ENCODE measurements at regions not wholly inside any gene's neighbourhood (a gene's known extent, or its start where the extent isn't known, plus 50 kb on each side); places are given as distances from the start of the nearest gene placed in this dataset.

DNA sequence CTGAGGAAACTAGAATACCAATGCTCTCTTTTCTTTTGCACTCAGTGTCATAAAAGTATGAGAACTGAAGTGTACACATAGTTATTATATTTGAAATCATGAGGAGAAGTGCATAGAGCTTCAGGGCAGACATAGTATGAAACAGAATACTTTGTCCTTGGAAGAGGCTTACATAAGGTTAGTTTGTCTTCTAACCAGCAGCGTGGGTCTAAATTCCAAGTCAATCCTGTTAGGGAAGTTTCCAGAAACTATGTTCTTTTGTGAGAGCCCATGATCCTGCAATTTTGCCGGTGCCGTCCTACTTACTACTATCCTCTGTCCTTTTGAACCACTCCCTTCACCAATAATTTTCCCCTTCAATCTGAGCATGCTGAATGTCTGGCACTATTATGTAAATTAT lies 156.2 kb downstream of the PABPC4L start:
- CTCF ChIA-PET: no interaction called here
- no peak overlapping the region for H3K4me3 ChIP-seq (ENCODE audit: low read depth, low read length)
- no peaks in the 10 kb centered on the region for H3K36me3 ChIP-seq (ENCODE audit: control insufficient read depth in 2 of 2, insufficient read depth in 1 of 2, low read length in 2 of 2)
- no peak for TF ChIP-seq ZBTB7A (tag by site-specific recombination; IDR thresholded peaks at IDR 0.05; ENCODE audit: low read depth)
- no peak for TF ChIP-seq ZNF707 (tag by site-specific recombination; IDR thresholded peaks at IDR 0.05)
- no peak for TF ChIP-seq ZNF747 (tag by site-specific recombination; IDR thresholded peaks at IDR 0.05)
- no peak for TF ChIP-seq ZNF658 (tag by site-specific recombination; IDR thresholded peaks at IDR 0.05)
- TF ChIP-seq HOXD13 (CRISPR knock-in tag; IDR thresholded peaks at IDR 0.05; ENCODE audit: borderline replicate concordance): no peak
- TF ChIP-seq ZNF223 (tag by site-specific recombination; IDR thresholded peaks at IDR 0.05): no peak
- TF ChIP-seq ZBTB20 (tag by site-specific recombination; IDR thresholded peaks at IDR 0.05): no peak
- TF ChIP-seq ZNF426 (tag by site-specific recombination; IDR thresholded peaks at IDR 0.05): no peak
- no peak for TF ChIP-seq ZNF155 (tag by site-specific recombination; IDR thresholded peaks at IDR 0.05)
- no peak for TF ChIP-seq ZXDB (tag by site-specific recombination; IDR thresholded peaks at IDR 0.05)
- TF ChIP-seq ZBTB8A (tag by site-specific recombination; IDR thresholded peaks at IDR 0.05): no peak
- no peak for TF ChIP-seq ZNF560 (tag by site-specific recombination; IDR thresholded peaks at IDR 0.05; ENCODE audit: borderline replicate concordance)
- no peak for TF ChIP-seq ZNF514 (tag by site-specific recombination; IDR thresholded peaks at IDR 0.05)
- H3K4me1 ChIP-seq (ENCODE audit: control insufficient read depth, insufficient read depth, low read length): no peaks in the 10 kb centered on the region
- POLR2A ChIA-PET: no interaction called here
- no peak overlapping the region for H3K27ac ChIP-seq (ENCODE audit: extremely low read depth, low read depth, low read length)
- no peaks in the 10 kb centered on the region for H3K9me3 ChIP-seq (ENCODE audit: control insufficient read depth, insufficient read depth, low read depth, low read length)

DNA sequence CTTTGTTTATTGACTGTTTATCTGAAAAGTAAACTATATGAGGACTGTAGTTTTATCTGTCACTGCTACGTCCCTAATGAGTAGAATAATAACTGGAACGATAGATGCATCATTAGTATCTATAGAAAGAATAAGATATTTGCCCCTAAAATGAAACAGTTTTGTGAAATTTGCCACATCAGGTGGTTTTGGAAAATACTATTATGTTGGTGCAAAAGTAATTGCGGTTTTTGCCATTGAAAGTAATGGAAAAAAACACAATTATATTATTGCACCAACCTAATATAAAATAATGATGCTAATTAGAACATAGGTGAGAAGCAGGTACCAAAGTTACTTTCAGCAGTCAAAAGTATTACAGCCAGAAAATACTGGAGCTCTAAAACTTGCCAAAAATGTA lies 158.3 kb downstream of the PABPC4L start:
- Histone ChIP-seq H3K4me1 (ENCODE audit: control insufficient read depth, insufficient read depth, low read length) (no peaks in the 10 kb centered on the region), H3K36me3 (ENCODE audit: control insufficient read depth in 2 of 2, insufficient read depth in 1 of 2, low read length in 2 of 2) (no peaks in the 10 kb centered on the region), H3K4me3 (ENCODE audit: low read depth, low read length) (no peak overlapping the region), H3K9me3 (ENCODE audit: control insufficient read depth, insufficient read depth, low read depth, low read length) (no peaks in the 10 kb centered on the region), H3K27ac (ENCODE audit: extremely low read depth, low read depth, low read length) (no peak overlapping the region)
- TF ChIP-seq ZBTB7A (tag by site-specific recombination; IDR thresholded peaks at IDR 0.05; ENCODE audit: low read depth): no peak
- TF ChIP-seq, protein P1, sequence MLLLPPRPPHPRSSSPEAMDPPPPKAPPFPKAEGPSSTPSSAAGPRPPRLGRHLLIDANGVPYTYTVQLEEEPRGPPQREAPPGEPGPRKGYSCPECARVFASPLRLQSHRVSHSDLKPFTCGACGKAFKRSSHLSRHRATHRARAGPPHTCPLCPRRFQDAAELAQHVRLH (tag by site-specific recombination; IDR thresholded peaks at IDR 0.05): no peak
- no peak for TF ChIP-seq ZBTB21 (tag by site-specific recombination; IDR thresholded peaks at IDR 0.05)
- TF ChIP-seq HOXC10 (CRISPR knock-in tag; IDR thresholded peaks at IDR 0.05): no peak
- TF ChIP-seq ZNF324 (tag by site-specific recombination; IDR thresholded peaks at IDR 0.05): no peak
- TF ChIP-seq ZNF184 (tag by site-specific recombination; IDR thresholded peaks at IDR 0.05): no peak
- no peak for TF ChIP-seq ZFP41 (tag by site-specific recombination; IDR thresholded peaks at IDR 0.05; ENCODE audit: borderline replicate concordance)
- CTCF ChIA-PET: interaction anchor here (0.6 kb wide), 1 partner anchor 15 kb away, joined by 3 read pairs; no protein-coding TSS in a partner anchor
- POLR2A ChIA-PET: no interaction called here

DNA sequence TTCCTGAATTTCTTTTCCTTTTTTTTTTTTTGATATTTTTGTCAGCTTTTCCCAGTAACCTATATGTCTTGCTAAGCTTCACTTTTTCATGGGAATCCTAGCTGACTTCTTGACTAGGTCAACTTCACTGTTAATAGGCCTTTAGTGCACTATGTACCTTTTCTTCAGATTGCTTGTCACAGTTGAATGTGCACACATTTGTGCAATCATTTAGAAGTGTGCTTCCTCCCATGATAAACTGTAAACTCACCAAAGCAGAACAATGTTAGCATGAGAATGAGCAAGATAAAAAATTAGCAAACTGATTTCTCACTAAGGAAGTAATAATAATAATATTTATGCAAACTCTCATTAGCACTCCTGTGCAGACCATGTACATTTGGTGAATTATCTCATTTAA lies 173.2 kb downstream of the PABPC4L start:
- CTCF ChIA-PET: interaction anchor here (0.7 kb wide), 1 partner anchor 15 kb away, joined by 3 read pairs; no protein-coding TSS in a partner anchor
- TF ChIP-seq IKZF3 (tag by site-specific recombination; IDR thresholded peaks at IDR 0.05): no peak
- TF ChIP-seq, protein P2, sequence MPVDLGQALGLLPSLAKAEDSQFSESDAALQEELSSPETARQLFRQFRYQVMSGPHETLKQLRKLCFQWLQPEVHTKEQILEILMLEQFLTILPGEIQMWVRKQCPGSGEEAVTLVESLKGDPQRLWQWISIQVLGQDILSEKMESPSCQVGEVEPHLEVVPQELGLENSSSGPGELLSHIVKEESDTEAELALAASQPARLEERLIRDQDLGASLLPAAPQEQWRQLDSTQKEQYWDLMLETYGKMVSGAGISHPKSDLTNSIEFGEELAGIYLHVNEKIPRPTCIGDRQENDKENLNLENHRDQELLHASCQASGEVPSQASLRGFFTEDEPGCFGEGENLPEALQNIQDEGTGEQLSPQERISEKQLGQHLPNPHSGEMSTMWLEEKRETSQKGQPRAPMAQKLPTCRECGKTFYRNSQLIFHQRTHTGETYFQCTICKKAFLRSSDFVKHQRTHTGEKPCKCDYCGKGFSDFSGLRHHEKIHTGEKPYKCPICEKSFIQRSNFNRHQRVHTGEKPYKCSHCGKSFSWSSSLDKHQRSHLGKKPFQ (tag by site-specific recombination; IDR thresholded peaks at IDR 0.05): no peak
- no peak for TF ChIP-seq ZNF514 (tag by site-specific recombination; IDR thresholded peaks at IDR 0.05)
- TF ChIP-seq ZNF473 (tag by site-specific recombination; IDR thresholded peaks at IDR 0.05): no peak
- TF ChIP-seq, protein P3, sequence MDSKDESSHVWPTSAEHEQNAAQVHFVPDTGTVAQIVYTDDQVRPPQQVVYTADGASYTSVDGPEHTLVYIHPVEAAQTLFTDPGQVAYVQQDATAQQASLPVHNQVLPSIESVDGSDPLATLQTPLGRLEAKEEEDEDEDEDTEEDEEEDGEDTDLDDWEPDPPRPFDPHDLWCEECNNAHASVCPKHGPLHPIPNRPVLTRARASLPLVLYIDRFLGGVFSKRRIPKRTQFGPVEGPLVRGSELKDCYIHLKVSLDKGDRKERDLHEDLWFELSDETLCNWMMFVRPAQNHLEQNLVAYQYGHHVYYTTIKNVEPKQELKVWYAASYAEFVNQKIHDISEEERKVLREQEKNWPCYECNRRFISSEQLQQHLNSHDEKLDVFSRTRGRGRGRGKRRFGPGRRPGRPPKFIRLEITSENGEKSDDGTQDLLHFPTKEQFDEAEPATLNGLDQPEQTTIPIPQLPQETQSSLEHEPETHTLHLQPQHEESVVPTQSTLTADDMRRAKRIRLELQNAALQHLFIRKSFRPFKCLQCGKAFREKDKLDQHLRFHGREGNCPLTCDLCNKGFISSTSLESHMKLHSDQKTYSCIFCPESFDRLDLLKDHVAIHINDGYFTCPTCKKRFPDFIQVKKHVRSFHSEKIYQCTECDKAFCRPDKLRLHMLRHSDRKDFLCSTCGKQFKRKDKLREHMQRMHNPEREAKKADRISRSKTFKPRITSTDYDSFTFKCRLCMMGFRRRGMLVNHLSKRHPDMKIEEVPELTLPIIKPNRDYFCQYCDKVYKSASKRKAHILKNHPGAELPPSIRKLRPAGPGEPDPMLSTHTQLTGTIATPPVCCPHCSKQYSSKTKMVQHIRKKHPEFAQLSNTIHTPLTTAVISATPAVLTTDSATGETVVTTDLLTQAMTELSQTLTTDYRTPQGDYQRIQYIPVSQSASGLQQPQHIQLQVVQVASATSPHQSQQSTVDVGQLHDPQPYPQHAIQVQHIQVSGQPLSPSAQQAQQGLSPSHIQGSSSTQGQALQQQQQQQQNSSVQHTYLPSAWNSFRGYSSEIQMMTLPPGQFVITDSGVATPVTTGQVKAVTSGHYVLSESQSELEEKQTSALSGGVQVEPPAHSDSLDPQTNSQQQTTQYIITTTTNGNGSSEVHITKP (tag by site-specific recombination; IDR thresholded peaks at IDR 0.05): no peak
- TF ChIP-seq SP3 (tag by site-specific recombination; IDR thresholded peaks at IDR 0.05): no peak
- TF ChIP-seq, protein P4, sequence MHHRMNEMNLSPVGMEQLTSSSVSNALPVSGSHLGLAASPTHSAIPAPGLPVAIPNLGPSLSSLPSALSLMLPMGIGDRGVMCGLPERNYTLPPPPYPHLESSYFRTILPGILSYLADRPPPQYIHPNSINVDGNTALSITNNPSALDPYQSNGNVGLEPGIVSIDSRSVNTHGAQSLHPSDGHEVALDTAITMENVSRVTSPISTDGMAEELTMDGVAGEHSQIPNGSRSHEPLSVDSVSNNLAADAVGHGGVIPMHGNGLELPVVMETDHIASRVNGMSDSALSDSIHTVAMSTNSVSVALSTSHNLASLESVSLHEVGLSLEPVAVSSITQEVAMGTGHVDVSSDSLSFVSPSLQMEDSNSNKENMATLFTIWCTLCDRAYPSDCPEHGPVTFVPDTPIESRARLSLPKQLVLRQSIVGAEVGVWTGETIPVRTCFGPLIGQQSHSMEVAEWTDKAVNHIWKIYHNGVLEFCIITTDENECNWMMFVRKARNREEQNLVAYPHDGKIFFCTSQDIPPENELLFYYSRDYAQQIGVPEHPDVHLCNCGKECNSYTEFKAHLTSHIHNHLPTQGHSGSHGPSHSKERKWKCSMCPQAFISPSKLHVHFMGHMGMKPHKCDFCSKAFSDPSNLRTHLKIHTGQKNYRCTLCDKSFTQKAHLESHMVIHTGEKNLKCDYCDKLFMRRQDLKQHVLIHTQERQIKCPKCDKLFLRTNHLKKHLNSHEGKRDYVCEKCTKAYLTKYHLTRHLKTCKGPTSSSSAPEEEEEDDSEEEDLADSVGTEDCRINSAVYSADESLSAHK (tag by site-specific recombination; IDR thresholded peaks at IDR 0.05): no peak
- no peak for TF ChIP-seq KLF9 (tag by site-specific recombination; IDR thresholded peaks at IDR 0.05; ENCODE audit: low read depth)
- no peak for TF ChIP-seq ZNF391 (tag by site-specific recombination; IDR thresholded peaks at IDR 0.05; ENCODE audit: borderline replicate concordance, low read depth)
- no peak for TF ChIP-seq ZXDB (tag by site-specific recombination; IDR thresholded peaks at IDR 0.05)

More for the DNA sequence above, 173.2 kb downstream of the PABPC4L start:
- POLR2A ChIA-PET: no interaction called here
- Histone ChIP-seq H3K27ac (ENCODE audit: extremely low read depth, low read depth, low read length) (no peak overlapping the region), H3K36me3 (ENCODE audit: control insufficient read depth in 2 of 2, insufficient read depth in 1 of 2, low read length in 2 of 2) (no peaks in the 10 kb centered on the region), H3K9me3 (ENCODE audit: control insufficient read depth, insufficient read depth, low read depth, low read length) (no peaks in the 10 kb centered on the region), H3K4me3 (ENCODE audit: low read depth, low read length) (no peak overlapping the region), H3K4me1 (ENCODE audit: control insufficient read depth, insufficient read depth, low read length) (no peaks in the 10 kb centered on the region)
